ENCODE measurements at regions not wholly inside any gene's neighbourhood (a gene's known extent, or its start where the extent isn't known, plus 50 kb on each side); places are given as distances from the start of the nearest gene placed in this dataset.

- no peak for DNase-seq (ENCODE audit: low read depth, low spot score)
Observed at GRCh38 chr10:33815776-33816175, 481.3 kb upstream of the NRP1 start.

- no peak for DNase-seq (ENCODE audit: low read depth, low spot score)
Observed at GRCh38 chr10:33813871-33814270, 479.4 kb upstream of the NRP1 start.

- DNase-seq (ENCODE audit: low read depth, low spot score) = no peak
Observed at GRCh38 chr10:33813415-33813814, 478.9 kb upstream of the NRP1 start.

- no peak for DNase-seq (ENCODE audit: low read depth, low spot score)
Observed at GRCh38 chr10:33812586-33812985, 478.1 kb upstream of the NRP1 start.

GRCh38 chr10:33810986-33811385, 476.5 kb upstream of the NRP1 start:
- DNase-seq (ENCODE audit: low read depth, low spot score) = no peak

- no peak for DNase-seq (ENCODE audit: low read depth, low spot score)
Observed at GRCh38 chr10:33809732-33810131, 475.3 kb upstream of the NRP1 start.

GRCh38 chr10:33808475-33808874, 474.0 kb upstream of the NRP1 start:
- no peak for DNase-seq (ENCODE audit: low read depth, low spot score)

GRCh38 chr10:33807531-33808359, 473.3 kb upstream of the NRP1 start:
- no peak for DNase-seq (ENCODE audit: low read depth, low spot score)

- no peak for DNase-seq (ENCODE audit: low read depth, low spot score)
Observed at GRCh38 chr10:33805831-33806230, 471.4 kb upstream of the NRP1 start.

GRCh38 chr10:33804584-33804983, 470.1 kb upstream of the NRP1 start:
- no peak for DNase-seq (ENCODE audit: low read depth, low spot score)

- DNase-seq (ENCODE audit: low read depth, low spot score) = no peak
Observed at GRCh38 chr10:33803248-33803647, 468.8 kb upstream of the NRP1 start.

GRCh38 chr10:33802566-33802965, 468.1 kb upstream of the NRP1 start:
- DNase-seq (ENCODE audit: low read depth, low spot score) = no peak

- DNase-seq (ENCODE audit: low read depth, low spot score) = no peak
Observed at GRCh38 chr10:33801705-33802104, 467.2 kb upstream of the NRP1 start.

GRCh38 chr10:33800986-33801385, 466.5 kb upstream of the NRP1 start:
- no peak for DNase-seq (ENCODE audit: low read depth, low spot score)

- DNase-seq (ENCODE audit: low read depth, low spot score) = no peak
Observed at GRCh38 chr10:33800545-33800944, 466.1 kb upstream of the NRP1 start.

- no peak for DNase-seq (ENCODE audit: low read depth, low spot score)
Observed at GRCh38 chr10:33799944-33800323, 465.5 kb upstream of the NRP1 start.

GRCh38 chr10:33799281-33799943, 464.9 kb upstream of the NRP1 start:
- DNase-seq (ENCODE audit: low read depth, low spot score) = no peak

GRCh38 chr10:33798754-33799153, 464.3 kb upstream of the NRP1 start:
- DNase-seq (ENCODE audit: low read depth, low spot score) = no peak

GRCh38 chr10:33796680-33797079, 462.2 kb upstream of the NRP1 start:
- DNase-seq (ENCODE audit: low read depth, low spot score) = no peak

GRCh38 chr10:33795529-33795928, 461.1 kb upstream of the NRP1 start:
- no peak for DNase-seq (ENCODE audit: low read depth, low spot score)

- DNase-seq (ENCODE audit: low read depth, low spot score) = no peak
Observed at GRCh38 chr10:33794460-33794859, 460.0 kb upstream of the NRP1 start.

- no peak for DNase-seq (ENCODE audit: low read depth, low spot score)
Observed at GRCh38 chr10:33793793-33794192, 459.3 kb upstream of the NRP1 start.

GRCh38 chr10:33791272-33791660, 456.8 kb upstream of the NRP1 start:
- DNase-seq (ENCODE audit: low read depth, low spot score) = no peak

Data from brain pericyte (primary cell).